ENCODE measurements at regions not wholly inside any gene's neighbourhood (a gene's known extent, or its start where the extent isn't known, plus 50 kb on each side); places are given as distances from the start of the nearest gene placed in this dataset.
A peak's percentile ranks its signal among the peaks of the same experiment; 100 is the strongest.

GRCh38 chr1:244952280-244952933 is 88.1 kb upstream of the HNRNPU start:
- DNase-seq (ENCODE audit: low read depth, low spot score): no peak

GRCh38 chr1:244948416-244948815 is 84.1 kb upstream of the HNRNPU start:
- no peak for DNase-seq (ENCODE audit: low read depth, low spot score)

- no peak for DNase-seq (ENCODE audit: low read depth, low spot score)
Measured at GRCh38 chr1:244945109-244945671, 80.8 kb upstream of the HNRNPU start.

GRCh38 chr1:244941121-244941520 is 76.8 kb upstream of the HNRNPU start:
- no peak for DNase-seq (ENCODE audit: low read depth, low spot score)

- no peak for DNase-seq (ENCODE audit: low read depth, low spot score)
Measured at GRCh38 chr1:244937099-244937498, 72.8 kb upstream of the HNRNPU start.

GRCh38 chr1:244920911-244921761 is 56.8 kb upstream of the HNRNPU start:
- DNase-seq (ENCODE audit: low read depth, low spot score): no peak

GRCh38 chr1:244919320-244920282 is 55.3 kb upstream of the HNRNPU start:
- no peak for DNase-seq (ENCODE audit: low read depth, low spot score)

GRCh38 chr1:244918421-244919319 is 54.3 kb upstream of the HNRNPU start:
- DNase-seq (ENCODE audit: low read depth, low spot score): peak; percentile 33

GRCh38 chr1:244917073-244917670 is 52.8 kb upstream of the HNRNPU start:
- no peak for DNase-seq (ENCODE audit: low read depth, low spot score)

- no peak for DNase-seq (ENCODE audit: low read depth, low spot score)
Measured at GRCh38 chr1:244915736-244916135, 51.4 kb upstream of the HNRNPU start.

GRCh38 chr1:244914761-244915160 is 50.4 kb upstream of the HNRNPU start:
- no peak for DNase-seq (ENCODE audit: low read depth, low spot score)
